ENCODE measurements at regions not wholly inside any gene's neighbourhood (a gene's known extent, or its start where the extent isn't known, plus 50 kb on each side); places are given as distances from the start of the nearest gene placed in this dataset.

DNA sequence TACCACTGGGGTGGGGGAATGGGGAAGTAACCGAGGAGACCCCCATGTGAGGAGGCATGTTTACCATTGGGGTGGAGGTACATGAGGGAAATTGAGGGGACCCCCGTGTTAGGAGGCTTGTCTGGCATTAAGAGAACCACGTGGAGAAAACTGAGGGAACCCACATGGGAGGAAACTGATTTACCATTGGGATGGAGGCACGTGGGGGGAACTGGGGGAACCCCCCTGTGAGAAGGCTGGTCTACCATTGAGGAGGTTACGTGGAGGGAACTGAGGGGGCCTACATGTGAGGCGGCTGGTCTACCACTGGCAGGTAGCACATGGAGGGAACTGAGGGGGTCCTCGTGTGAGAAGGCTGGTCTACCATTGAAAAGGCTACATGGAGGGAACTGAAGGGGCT is 159.4 kb downstream of the FBLN2 start (continued):
- TF ChIP-seq, protein P1, sequence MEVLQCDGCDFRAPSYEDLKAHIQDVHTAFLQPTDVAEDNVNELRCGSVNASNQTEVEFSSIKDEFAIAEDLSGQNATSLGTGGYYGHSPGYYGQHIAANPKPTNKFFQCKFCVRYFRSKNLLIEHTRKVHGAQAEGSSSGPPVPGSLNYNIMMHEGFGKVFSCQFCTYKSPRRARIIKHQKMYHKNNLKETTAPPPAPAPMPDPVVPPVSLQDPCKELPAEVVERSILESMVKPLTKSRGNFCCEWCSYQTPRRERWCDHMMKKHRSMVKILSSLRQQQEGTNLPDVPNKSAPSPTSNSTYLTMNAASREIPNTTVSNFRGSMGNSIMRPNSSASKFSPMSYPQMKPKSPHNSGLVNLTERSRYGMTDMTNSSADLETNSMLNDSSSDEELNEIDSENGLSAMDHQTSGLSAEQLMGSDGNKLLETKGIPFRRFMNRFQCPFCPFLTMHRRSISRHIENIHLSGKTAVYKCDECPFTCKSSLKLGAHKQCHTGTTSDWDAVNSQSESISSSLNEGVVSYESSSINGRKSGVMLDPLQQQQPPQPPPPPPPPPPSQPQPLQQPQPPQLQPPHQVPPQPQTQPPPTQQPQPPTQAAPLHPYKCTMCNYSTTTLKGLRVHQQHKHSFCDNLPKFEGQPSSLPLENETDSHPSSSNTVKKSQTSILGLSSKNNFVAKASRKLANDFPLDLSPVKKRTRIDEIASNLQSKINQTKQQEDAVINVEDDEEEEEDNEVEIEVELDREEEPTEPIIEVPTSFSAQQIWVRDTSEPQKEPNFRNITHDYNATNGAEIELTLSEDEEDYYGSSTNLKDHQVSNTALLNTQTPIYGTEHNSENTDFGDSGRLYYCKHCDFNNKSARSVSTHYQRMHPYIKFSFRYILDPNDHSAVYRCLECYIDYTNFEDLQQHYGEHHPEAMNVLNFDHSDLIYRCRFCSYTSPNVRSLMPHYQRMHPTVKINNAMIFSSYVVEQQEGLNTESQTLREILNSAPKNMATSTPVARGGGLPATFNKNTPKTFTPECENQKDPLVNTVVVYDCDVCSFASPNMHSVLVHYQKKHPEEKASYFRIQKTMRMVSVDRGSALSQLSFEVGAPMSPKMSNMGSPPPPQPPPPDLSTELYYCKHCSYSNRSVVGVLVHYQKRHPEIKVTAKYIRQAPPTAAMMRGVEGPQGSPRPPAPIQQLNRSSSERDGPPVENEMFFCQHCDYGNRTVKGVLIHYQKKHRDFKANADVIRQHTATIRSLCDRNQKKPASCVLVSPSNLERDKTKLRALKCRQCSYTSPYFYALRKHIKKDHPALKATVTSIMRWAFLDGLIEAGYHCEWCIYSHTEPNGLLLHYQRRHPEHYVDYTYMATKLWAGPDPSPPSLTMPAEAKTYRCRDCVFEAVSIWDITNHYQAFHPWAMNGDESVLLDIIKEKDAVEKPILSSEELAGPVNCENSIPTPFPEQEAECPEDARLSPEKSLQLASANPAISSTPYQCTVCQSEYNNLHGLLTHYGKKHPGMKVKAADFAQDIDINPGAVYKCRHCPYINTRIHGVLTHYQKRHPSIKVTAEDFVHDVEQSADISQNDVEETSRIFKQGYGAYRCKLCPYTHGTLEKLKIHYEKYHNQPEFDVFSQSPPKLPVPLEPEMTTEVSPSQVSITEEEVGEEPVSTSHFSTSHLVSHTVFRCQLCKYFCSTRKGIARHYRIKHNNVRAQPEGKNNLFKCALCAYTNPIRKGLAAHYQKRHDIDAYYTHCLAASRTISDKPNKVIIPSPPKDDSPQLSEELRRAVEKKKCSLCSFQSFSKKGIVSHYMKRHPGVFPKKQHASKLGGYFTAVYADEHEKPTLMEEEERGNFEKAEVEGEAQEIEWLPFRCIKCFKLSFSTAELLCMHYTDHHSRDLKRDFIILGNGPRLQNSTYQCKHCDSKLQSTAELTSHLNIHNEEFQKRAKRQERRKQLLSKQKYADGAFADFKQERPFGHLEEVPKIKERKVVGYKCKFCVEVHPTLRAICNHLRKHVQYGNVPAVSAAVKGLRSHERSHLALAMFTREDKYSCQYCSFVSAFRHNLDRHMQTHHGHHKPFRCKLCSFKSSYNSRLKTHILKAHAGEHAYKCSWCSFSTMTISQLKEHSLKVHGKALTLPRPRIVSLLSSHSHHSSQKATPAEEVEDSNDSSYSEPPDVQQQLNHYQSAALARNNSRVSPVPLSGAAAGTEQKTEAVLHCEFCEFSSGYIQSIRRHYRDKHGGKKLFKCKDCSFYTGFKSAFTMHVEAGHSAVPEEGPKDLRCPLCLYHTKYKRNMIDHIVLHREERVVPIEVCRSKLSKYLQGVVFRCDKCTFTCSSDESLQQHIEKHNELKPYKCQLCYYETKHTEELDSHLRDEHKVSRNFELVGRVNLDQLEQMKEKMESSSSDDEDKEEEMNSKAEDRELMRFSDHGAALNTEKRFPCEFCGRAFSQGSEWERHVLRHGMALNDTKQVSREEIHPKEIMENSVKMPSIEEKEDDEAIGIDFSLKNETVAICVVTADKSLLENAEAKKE (CRISPR knock-in tag; IDR thresholded peaks at IDR 0.05) = no peak
- TF ChIP-seq, protein P2, sequence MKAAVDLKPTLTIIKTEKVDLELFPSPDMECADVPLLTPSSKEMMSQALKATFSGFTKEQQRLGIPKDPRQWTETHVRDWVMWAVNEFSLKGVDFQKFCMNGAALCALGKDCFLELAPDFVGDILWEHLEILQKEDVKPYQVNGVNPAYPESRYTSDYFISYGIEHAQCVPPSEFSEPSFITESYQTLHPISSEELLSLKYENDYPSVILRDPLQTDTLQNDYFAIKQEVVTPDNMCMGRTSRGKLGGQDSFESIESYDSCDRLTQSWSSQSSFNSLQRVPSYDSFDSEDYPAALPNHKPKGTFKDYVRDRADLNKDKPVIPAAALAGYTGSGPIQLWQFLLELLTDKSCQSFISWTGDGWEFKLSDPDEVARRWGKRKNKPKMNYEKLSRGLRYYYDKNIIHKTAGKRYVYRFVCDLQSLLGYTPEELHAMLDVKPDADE (IDR thresholded peaks at IDR 0.05) = no peak
- no peak for TF ChIP-seq ZNF331 (CRISPR knock-in tag; IDR thresholded peaks at IDR 0.05; ENCODE audit: low read depth)

DNA sequence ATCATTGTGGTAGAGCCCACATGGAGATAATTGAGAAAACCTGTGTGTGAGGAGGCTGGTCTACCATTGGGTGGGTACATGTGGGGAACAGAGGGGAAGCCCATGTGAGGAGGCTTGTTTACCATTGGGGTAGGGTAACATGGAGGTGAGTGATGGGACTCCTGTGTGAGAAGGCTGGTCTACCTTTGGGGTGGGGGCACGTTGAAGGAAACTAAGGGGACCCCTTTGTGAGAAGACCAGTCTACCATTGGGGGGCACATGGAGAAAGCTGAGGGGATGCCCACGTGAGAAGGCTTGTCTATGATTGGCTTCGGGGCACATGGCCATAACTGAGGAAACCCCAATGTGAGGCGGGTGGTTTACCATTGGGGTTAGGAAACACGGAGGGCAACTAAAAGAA is 158.5 kb downstream of the FBLN2 start:
- no peak for DNase-seq (ENCODE audit: low spot score)
- Histone ChIP-seq H3K27ac (ENCODE audit: low read depth) (no peak overlapping the region), H3K4me2 (no peak overlapping the region), H3K79me2 (replicated peaks; ENCODE audit: insufficient read depth) (no peaks in the 10 kb centered on the region), H4K20me1 (replicated peaks; ENCODE audit: insufficient read depth) (no peaks in the 10 kb centered on the region), H3K27me3 (ENCODE audit: insufficient read depth) (no peaks in the 10 kb centered on the region), H3K36me3 (ENCODE audit: insufficient read depth) (no peaks in the 10 kb centered on the region), H3K9me2 (ENCODE audit: insufficient read depth) (peaks cover 13% of the 10 kb centered on the region; the same call in 1 of the 2 replicates), H3K4me3 (no peak overlapping the region), H3K4me1 (ENCODE audit: insufficient read depth) (no peaks in the 10 kb centered on the region), H3F3A (replicated peaks; ENCODE audit: low read depth) (no peaks in the 10 kb centered on the region), H2AFZ (no peak overlapping the region)
- peaks cover 14% of the 10 kb centered on the region for H3K36me3 Mint-ChIP-seq (ENCODE audit: low read depth)
- peaks cover 23% of the 10 kb centered on the region for H3K27me3 Mint-ChIP-seq (ENCODE audit: insufficient read depth, low read depth, poor library complexity)
- H3K9me3 Mint-ChIP-seq = peaks cover 70% of the 10 kb centered on the region
- ATAC-seq = no peak
- no peaks in the 10 kb centered on the region; the same call in 2 of the 3 replicates for H3K4me1 Mint-ChIP-seq
- H3K4me3 Mint-ChIP-seq = no peak overlapping the region; the same call in 2 of the 3 replicates
- H3K27ac Mint-ChIP-seq = no peak overlapping the region
- TF ChIP-seq JUNB (IDR thresholded peaks at IDR 0.05; ENCODE audit: unreplicated experiment) (no peak), CREB1 (CRISPR knock-in tag; IDR thresholded peaks at IDR 0.05; ENCODE audit: low read depth) (no peak), NANOG (IDR thresholded peaks at IDR 0.05; ENCODE audit: borderline replicate concordance) (no peak)
- TF ChIP-seq, protein P3, sequence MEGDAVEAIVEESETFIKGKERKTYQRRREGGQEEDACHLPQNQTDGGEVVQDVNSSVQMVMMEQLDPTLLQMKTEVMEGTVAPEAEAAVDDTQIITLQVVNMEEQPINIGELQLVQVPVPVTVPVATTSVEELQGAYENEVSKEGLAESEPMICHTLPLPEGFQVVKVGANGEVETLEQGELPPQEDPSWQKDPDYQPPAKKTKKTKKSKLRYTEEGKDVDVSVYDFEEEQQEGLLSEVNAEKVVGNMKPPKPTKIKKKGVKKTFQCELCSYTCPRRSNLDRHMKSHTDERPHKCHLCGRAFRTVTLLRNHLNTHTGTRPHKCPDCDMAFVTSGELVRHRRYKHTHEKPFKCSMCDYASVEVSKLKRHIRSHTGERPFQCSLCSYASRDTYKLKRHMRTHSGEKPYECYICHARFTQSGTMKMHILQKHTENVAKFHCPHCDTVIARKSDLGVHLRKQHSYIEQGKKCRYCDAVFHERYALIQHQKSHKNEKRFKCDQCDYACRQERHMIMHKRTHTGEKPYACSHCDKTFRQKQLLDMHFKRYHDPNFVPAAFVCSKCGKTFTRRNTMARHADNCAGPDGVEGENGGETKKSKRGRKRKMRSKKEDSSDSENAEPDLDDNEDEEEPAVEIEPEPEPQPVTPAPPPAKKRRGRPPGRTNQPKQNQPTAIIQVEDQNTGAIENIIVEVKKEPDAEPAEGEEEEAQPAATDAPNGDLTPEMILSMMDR (conservative IDR thresholded peaks at IDR 0.05; ENCODE audit: low read depth in 2 of 2) = no peak
- TF ChIP-seq, protein P1 (CRISPR knock-in tag; IDR thresholded peaks at IDR 0.05) = no peak

Data from GM23338 (cell line).